Activated effector memory CD4-positive, alpha-beta T cell treated with Interleukin-2 at 50 U/mL for 16 hours (primary cell): ENCODE measurements at regions not wholly inside any gene's neighbourhood (a gene's known extent, or its start where the extent isn't known, plus 50 kb on each side); places are given as distances from the start of the nearest gene placed in this dataset.

Experiments used
- DNase-seq: peaks from one replicate; pipeline ENCODE4 v3.0.0-alpha.2; 2020

DNA sequence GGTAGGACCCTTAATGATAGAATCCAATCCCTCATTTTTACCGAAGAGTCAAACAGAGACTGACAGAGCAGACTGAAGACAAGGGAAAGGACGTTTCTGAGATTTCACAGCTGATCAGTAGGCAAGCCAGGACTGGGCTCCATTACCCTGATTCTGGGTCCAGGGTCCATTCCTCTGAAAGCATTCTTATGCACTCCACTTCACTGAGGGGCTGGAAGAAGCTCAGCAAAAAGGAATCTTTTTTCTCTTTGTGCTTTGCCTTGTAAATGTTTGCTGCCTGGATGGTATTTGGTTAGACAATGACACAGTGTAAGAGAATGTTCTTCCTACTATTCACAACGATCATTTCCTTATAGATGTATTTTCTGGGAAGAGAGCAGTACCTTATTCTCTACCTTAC lies 331.3 kb upstream of the PROX1 start:
- DNase-seq, result no peak

GRCh38 chr1:213657013-213657412 lies 330.8 kb upstream of the PROX1 start:
- no peak for DNase-seq

- no peak for DNase-seq
These were observed 329.9 kb upstream of the PROX1 start for GRCh38 chr1:213657879-213658278.

- DNase-seq, result no peak
These were observed 329.3 kb upstream of the PROX1 start for GRCh38 chr1:213658457-213658856.

DNA sequence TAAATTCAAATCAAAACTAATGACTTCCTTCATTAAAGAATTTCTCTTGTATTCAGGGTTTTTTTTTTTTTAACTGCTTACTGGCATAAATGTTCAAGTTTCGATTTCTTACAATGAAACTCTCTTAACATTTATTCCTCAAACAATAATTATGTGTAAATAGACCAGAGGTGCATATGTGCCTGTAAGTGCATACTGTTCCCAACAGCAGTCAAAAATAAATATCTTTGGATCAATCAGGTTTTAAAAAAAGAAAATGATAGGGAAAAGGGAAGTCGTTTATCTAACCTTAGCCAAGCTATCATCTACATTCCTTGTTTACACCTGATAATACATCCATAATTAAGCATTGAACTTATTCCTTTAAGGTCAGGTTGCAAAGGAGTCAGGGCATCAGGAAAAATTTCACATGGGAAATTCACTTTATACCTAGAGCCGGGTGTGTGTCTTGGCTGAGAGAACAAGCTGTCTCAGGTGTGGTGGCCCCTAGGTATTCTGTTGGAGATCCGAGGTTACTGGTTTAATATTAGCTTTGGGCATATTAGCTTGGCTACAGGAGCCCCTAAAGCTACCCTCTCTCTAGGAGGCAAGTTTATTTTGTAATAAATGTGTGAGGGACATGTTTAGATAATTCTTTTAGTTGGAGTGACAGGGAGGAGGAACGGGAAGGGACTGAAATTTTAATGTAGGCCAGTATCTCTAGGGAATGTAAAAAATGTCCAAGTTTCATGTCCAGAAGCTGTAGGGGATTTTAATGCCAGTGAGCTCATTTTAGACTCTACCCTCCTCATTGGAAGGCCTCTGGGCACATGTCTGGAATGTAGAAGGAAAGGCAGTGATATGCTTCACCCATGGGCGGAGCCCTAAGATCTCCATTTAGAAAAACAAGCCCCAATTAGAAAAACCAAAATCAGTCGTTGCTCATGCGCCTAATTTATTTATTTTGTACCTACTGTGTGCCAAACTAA lies 327.9 kb upstream of the PROX1 start:
- DNase-seq, result no peak

DNA sequence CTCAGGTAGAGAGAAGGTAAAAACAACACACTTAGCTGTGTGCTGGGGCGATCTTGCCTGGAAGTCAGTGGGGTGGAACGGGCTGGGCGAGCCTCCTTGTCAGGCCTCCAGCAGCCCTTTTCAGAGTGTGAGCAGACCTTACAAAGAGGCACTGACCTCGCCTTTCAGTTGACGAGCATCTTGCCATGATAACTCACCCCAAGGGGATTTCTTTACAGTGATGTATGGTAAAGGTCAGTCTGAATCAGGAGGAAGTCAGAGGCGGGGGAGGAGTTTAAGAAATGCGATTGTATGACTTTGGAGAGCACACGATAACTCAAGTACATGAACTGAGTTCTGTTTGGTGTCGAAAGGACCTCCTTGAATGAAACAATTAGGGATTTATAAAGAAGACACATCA lies 326.5 kb upstream of the PROX1 start:
- no peak for DNase-seq

DNA sequence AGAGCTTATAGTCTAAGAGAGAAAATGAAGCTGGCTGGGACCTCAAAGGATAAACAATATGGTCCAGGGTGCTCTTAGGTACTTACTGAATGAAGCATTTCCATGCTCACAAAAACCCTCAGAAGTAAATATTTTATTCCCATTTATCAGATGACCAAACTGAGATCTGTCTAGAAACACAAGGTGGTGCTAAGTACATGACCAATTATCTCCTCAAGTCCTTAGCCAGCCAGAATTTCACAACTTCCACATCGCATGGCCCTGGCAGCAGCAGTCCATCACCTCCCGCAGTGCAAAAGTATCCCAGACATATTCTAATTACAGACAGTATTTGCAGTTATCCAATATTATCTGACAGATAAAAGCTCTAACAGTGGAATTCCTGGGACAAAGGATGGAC lies 321.7 kb upstream of the PROX1 start:
- DNase-seq, result no peak

DNA sequence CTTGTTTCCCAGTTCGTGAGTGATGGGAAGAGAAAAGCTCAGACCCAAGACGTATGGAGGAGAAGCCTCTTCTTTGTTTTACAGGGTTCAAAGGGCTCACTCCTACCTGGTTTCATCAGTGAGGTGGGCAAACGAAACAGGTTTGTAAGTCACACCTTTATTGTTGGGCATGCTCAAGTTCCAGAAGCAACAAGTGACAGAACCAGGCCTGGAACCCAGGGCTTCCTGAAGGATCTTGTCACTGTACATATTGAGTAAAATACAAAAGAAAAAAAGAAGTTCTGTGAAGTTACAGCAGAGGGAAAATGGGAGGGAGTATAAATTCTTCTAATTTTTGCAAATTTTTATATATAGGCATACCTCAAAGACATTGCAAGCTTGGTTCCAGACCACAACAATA lies 320.9 kb upstream of the PROX1 start:
- no peak for DNase-seq

- no peak for DNase-seq
These were observed 318.3 kb upstream of the PROX1 start for GRCh38 chr1:213669512-213669911.

DNA sequence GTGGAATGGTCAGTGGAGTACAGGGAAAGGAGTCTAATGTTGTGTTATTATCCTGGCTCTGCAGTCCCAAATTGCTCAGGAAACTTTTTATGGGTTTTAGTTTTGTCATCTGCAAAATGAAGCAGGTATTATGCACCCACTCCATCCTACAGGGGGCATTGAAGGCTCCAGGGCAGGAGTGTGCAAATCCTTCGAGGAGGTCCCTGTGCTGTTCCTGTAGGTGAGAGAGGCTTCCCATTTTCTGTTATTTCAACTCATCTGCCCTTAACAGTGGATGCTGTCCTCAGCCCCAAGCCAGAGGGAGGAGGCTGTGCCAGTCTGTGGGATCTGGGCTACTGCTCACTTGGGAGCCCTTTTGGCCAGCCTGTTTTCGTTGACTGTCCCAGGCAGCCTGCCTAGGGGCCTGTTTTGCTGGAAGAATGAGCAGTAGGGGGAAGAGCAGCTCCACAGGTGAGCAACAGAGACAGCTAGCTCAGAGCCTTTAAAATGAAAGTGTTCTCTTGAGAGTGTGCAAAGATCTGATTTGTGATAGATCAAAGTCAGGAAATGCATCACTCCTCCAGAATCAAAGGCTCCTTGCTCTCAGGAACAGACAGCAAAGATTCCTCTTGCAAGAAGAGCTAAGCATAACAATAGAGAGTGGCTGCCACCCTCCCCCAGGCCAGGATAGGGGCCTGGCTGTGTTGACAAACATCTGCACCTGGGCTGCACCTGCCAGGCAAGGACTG lies 317.6 kb upstream of the PROX1 start:
- peak; percentile 8 for DNase-seq

- no peak for DNase-seq
These were observed 317.1 kb upstream of the PROX1 start for GRCh38 chr1:213670692-213671023.

DNA sequence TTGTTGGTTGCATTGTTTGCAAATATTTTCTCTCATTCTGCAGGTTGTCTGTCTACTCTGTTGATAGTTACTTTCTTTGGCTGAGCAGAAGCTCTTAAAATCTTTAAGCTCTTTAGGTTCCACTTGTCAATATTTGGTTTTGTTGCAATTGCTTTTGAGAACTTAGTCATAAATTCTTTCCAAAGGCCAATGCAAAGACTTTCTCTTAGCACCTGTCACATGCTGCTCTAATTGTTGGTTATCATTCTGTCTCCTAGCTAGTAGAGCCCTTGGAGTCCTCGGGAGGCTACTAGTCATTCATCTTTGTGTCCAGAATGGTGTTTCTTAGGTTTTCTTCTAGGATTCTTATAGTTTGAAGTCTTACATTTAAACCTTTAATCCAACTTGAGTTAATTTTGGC lies 312.7 kb upstream of the PROX1 start:
- DNase-seq, result no peak

DNA sequence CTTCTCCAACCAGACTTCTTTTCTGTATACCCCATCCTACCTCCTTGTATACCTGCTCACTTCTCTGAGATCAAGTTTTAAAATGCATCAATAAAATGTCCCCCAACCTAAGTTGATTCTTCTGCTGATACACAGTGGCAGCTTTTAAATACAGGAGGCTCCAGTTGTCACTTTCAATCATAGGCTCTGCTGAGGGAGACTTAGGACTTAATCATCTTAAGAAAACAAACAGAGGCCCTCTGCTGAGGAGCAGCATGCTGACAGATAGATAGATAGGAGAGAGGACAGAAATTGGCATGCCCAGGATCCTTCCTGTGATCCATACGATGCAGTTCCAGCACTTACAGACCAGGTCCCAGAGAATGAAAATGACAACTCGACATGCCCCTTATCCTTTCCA lies 311.0 kb upstream of the PROX1 start:
- no peak for DNase-seq

GRCh38 chr1:213678348-213678747 lies 309.4 kb upstream of the PROX1 start:
- DNase-seq, result no peak

- no peak for DNase-seq
These were observed 309.0 kb upstream of the PROX1 start for GRCh38 chr1:213678753-213679152.

GRCh38 chr1:213679153-213679552 lies 308.6 kb upstream of the PROX1 start:
- no peak for DNase-seq

DNA sequence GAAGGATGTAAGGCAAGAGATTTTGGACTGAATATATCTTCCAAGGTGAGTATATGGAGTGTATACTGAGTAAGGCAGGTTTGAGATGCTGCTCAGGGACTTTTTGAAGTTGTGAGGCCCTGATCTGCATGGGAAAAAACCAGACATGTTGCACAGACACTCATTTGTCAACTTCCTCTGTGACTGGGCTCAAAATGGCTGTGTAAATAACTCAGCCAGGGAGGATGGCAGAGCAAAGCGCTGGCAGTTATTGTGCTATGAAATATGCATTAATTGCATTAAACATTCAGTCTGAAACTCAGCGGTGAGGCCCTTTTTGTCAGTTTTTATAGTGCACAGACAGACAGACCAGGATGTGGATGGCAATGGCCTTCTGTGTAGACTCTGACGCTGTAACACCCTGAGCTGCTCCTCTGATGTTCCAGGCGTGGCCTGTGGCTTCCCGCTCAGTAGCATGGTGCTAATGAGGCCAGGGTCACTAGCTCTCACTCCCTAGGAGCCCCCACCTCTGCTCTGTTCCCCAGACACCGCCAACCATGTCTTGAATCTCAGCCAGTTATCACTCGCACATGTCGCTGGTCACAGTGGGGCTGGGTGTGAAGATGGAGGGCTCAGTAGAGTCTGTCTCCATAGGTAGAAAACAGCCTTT lies 307.0 kb upstream of the PROX1 start:
- DNase-seq, result no peak

DNA sequence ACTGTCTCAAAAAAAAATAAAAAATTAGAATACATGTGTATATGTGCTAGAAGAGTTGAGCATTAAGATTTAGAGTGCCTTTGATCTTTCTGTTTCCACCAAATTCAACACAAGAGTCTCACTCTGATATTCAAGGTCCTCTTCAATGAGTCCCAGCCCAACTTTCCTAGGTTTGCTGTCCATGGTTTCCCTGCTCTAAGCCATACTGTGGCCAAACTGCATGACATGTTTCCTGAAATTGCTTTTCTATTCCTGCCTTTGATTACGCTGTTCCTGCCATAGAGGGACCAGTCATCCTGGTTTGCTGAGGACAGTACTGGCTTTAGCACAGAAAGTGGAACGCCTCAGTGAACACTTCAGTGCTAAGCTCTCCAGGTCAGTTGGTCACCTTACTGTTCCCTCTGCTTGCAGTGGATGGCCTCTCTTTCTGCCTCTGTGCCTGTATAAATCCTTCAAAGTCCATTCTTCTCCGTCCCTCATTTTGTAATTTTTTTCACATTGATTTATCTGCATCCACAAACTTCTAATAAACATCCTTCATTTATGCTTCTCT lies 305.9 kb upstream of the PROX1 start:
- no peak for DNase-seq

GRCh38 chr1:213683529-213683928 lies 304.2 kb upstream of the PROX1 start:
- DNase-seq, result no peak

DNA sequence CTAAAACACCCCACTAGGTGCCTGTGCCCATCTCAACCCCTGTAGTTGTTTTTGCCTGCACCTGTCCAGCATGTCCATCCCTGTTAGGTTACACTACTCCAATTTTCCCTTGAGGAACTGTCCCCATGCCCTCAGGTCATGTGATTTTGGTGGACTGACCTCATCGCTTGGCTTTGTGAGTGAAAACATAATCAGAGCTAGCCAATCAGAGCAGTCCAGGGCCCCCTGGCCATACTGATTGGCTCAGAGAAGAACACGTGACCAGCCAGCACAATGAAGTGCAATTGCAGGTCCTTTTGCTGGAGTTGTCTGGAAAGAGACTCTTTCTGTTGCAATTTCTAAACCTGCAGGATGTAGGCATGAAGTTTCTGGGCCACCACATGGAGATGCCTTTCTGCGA lies 303.3 kb upstream of the PROX1 start:
- no peak for DNase-seq

GRCh38 chr1:213685992-213686582 lies 301.7 kb upstream of the PROX1 start:
- no peak for DNase-seq

GRCh38 chr1:213686983-213687382 lies 300.8 kb upstream of the PROX1 start:
- DNase-seq, result no peak

- DNase-seq, result no peak
These were observed 299.9 kb upstream of the PROX1 start for GRCh38 chr1:213687832-213688231.
